Esophagus muscularis mucosa (tissue), 4 donors: ENCODE measurements at regions not wholly inside any gene's neighbourhood (a gene's known extent, or its start where the extent isn't known, plus 50 kb on each side); places are given as distances from the start of the nearest gene placed in this dataset.

Experiments
- DNase-seq: peaks from one replicate; pipeline ENCODE4 v3.0.0-alpha.2; 2017; ENCODE audit errors: extremely low spot score
- H3K27ac ChIP-seq, 4 donors: fragments of 200-600 bp; sonication (generic); replicated peaks in 1 of 4; 1 replicate in 3 of 4; 2 replicates in 1 of 4; pipeline ENCODE4 v1.5.1; 2016 to 2019; ENCODE audit warnings: mild to moderate bottlenecking in 1 of 4
- H3K27me3 ChIP-seq, 4 donors: fragments of 200-600 bp; sonication (generic); one replicate each; pipeline versions ENCODE4 v1.5.1 to v1.6.0; 2016 to 2019
- H3K36me3 ChIP-seq, 4 donors: fragments of 200-600 bp; sonication (generic); one replicate each; pipeline ENCODE4 v1.5.1; 2016 to 2019
- H3K4me1 ChIP-seq, 4 donors: fragments of 200-600 bp; sonication (generic); one replicate each; pipeline ENCODE4 v1.5.1; 2016 to 2019
- H3K4me3 ChIP-seq, 4 donors: fragments of 200-600 bp; sonication (generic); 1 replicate in 2 of 4; 2 replicates in 2 of 4; pipeline ENCODE4 v1.5.1; 2016 to 2019; ENCODE audit warnings: mild to moderate bottlenecking in 4 of 4, moderate library complexity in 1 of 4
- H3K9me3 ChIP-seq, 4 donors: fragments of 200-600 bp; sonication (generic); 1 replicate in 3 of 4; 2 replicates in 1 of 4; pipeline ENCODE4 v1.5.1; 2016 to 2019
- CTCF ChIP-seq, 3 experiments: fragments of 200-600 bp in 2 of 3; fragments of 450-650 bp in 1 of 3; sonication (generic) in 2 of 3; IDR thresholded peaks; one replicate each; pipeline ENCODE4 v1.5.1; 2017 to 2019; ENCODE audit warnings: antibody characterized with exemption in 3 of 3, mild to moderate bottlenecking in 2 of 3, moderate library complexity in 1 of 3
- EP300 ChIP-seq: sonication (generic); formaldehyde crosslinking; IDR thresholded peaks from one replicate; pipeline ENCODE4 v1.6.1; 2017; ENCODE audit warnings: antibody characterized with exemption
- POLR2A ChIP-seq: fragments of 450-650 bp; IDR thresholded peaks from one replicate; pipeline ENCODE4 v1.6.1; 2017; ENCODE audit warnings: antibody characterized with exemption, moderate library complexity, mild to moderate bottlenecking, low read depth
- POLR2AphosphoS5 ChIP-seq, 2 donors: sonication (generic); formaldehyde crosslinking; IDR thresholded peaks; one replicate each; pipeline ENCODE4 v1.6.1; 2017; ENCODE audit warnings: antibody characterized with exemption in 2 of 2
- WGBS: methylation state at CpG from one replicate; pipeline ENCODE4 v1.1.5; 2018; 5-methylcytosine and 5-hydroxymethylcytosine counted together
- intact Hi-C: fragments of 100-400 bp; cut with DNase I; formaldehyde crosslinking; loops from one replicate; pipeline ENCODE4 v1.15.1; 2023

GRCh38 chr2:71788601-71789240 is 335.4 kb downstream of the DYSF start:
- intact Hi-C loops = no loop called here
- Histone ChIP-seq H3K27ac (no peak overlapping the region), H3K9me3 (no peaks in the 10 kb centered on the region), H3K4me3 (no peak overlapping the region), H3K36me3 (no peaks in the 10 kb centered on the region), H3K27me3 (no peaks in the 10 kb centered on the region), H3K4me1 (peaks cover 0 to 6% (median 0%) of the 10 kb centered on the region in 4 donors)
- 95% methylated on average over 9 of the region's 9 CpGs for WGBS
- TF ChIP-seq POLR2A (no peak), POLR2AphosphoS5 (IDR thresholded peaks at IDR 0.05) (no peak), CTCF (IDR thresholded peaks at IDR 0.05) (no peak), EP300 (no peak)
- DNase-seq = no peak

- Histone ChIP-seq H3K4me3 (no peak overlapping the region), H3K36me3 (no peaks in the 10 kb centered on the region), H3K9me3 (no peaks in the 10 kb centered on the region), H3K27ac (no peak overlapping the region), H3K4me1 (peaks cover 0 to 6% (median 0%) of the 10 kb centered on the region in 4 donors), H3K27me3 (no peaks in the 10 kb centered on the region)
- intact Hi-C loops = no loop called here
- no peak for DNase-seq
- TF ChIP-seq POLR2A (no peak), CTCF (IDR thresholded peaks at IDR 0.05) (no peak), POLR2AphosphoS5 (IDR thresholded peaks at IDR 0.05) (no peak), EP300 (no peak)
- 90% methylated on average over 4 of the region's 7 CpGs for WGBS
Measured at GRCh38 chr2:71788186-71788525, 334.8 kb downstream of the DYSF start.

GRCh38 chr2:71787476-71788185 is 334.3 kb downstream of the DYSF start:
- Histone ChIP-seq H3K36me3 (no peaks in the 10 kb centered on the region), H3K4me1 (peaks cover 0 to 6% (median 0%) of the 10 kb centered on the region in 4 donors), H3K4me3 (no peak overlapping the region), H3K9me3 (no peaks in the 10 kb centered on the region), H3K27ac (no peak overlapping the region), H3K27me3 (no peaks in the 10 kb centered on the region)
- intact Hi-C loops = no loop called here
- WGBS = 96% methylated on average over 3 of the region's 3 CpGs
- no peak for TF ChIP-seq POLR2AphosphoS5 (IDR thresholded peaks at IDR 0.05)
- TF ChIP-seq CTCF (IDR thresholded peaks at IDR 0.05) = no peak
- no peak for TF ChIP-seq POLR2A
- no peak for TF ChIP-seq EP300
- DNase-seq = no peak

GRCh38 chr2:71787108-71787415 is 333.7 kb downstream of the DYSF start:
- H3K9me3 ChIP-seq = no peaks in the 10 kb centered on the region
- 93% methylated on average over 3 of the region's 4 CpGs for WGBS

More at GRCh38 chr2:71787108-71787415, 333.7 kb downstream of the DYSF start:
- H3K4me3 ChIP-seq = no peak overlapping the region
- TF ChIP-seq CTCF (IDR thresholded peaks at IDR 0.05) (no peak), EP300 (no peak), POLR2A (no peak), POLR2AphosphoS5 (IDR thresholded peaks at IDR 0.05) (no peak)
- no peak overlapping the region for H3K27ac ChIP-seq
- H3K36me3 ChIP-seq = no peaks in the 10 kb centered on the region
- H3K4me1 ChIP-seq = peaks cover 0 to 6% (median 0%) of the 10 kb centered on the region in 4 donors
- intact Hi-C loops = no loop called here
- DNase-seq = no peak
- peaks cover 0 to 4% (median 0%) of the 10 kb centered on the region in 4 donors for H3K27me3 ChIP-seq
